ENCODE measurements at regions not wholly inside any gene's neighbourhood (a gene's known extent, or its start where the extent isn't known, plus 50 kb on each side); places are given as distances from the start of the nearest gene placed in this dataset.

DNA sequence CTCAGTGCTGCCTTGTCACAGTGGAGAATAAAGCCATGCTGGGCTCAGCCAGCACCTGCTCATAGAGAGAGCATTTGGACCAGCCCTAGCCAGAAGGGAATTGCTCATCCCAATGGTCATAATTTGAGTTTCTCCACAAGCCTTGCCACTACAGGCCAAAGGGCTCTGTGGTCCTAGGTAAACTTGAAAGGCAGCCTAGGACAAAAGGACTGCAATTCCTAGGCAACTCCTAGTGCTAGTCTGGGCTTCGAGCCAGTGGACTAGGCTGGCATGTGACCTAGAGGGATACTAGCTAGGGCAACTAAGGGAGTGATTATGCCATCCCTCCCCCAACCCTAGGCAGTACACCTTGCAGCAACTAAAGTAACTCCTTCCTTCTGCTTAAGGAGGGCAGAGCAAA lies 516.2 kb downstream of the BCKDHB start:
- TF ChIP-seq, protein P1, sequence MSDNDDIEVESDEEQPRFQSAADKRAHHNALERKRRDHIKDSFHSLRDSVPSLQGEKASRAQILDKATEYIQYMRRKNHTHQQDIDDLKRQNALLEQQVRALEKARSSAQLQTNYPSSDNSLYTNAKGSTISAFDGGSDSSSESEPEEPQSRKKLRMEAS (IDR thresholded peaks at IDR 0.05) = no peak
- TF ChIP-seq POLR2A (IDR thresholded peaks at IDR 0.05; ENCODE audit: borderline replicate concordance, extremely low read depth, insufficient read depth, insufficient read length) (no peak), JUND (IDR thresholded peaks at IDR 0.05) (no peak), SP1 (IDR thresholded peaks at IDR 0.05; ENCODE audit: low read depth) (no peak), SIN3A (IDR thresholded peaks at IDR 0.05; ENCODE audit: low read depth) (no peak), ELF1 (IDR thresholded peaks at IDR 0.05; ENCODE audit: borderline replicate concordance, low read depth) (no peak), YY1 (IDR thresholded peaks at IDR 0.05; ENCODE audit: extremely low read depth, insufficient replicate concordance, low read depth, low read length) (no peak)
